ENCODE measurements at regions not wholly inside any gene's neighbourhood (a gene's known extent, or its start where the extent isn't known, plus 50 kb on each side); places are given as distances from the start of the nearest gene placed in this dataset.

DNA sequence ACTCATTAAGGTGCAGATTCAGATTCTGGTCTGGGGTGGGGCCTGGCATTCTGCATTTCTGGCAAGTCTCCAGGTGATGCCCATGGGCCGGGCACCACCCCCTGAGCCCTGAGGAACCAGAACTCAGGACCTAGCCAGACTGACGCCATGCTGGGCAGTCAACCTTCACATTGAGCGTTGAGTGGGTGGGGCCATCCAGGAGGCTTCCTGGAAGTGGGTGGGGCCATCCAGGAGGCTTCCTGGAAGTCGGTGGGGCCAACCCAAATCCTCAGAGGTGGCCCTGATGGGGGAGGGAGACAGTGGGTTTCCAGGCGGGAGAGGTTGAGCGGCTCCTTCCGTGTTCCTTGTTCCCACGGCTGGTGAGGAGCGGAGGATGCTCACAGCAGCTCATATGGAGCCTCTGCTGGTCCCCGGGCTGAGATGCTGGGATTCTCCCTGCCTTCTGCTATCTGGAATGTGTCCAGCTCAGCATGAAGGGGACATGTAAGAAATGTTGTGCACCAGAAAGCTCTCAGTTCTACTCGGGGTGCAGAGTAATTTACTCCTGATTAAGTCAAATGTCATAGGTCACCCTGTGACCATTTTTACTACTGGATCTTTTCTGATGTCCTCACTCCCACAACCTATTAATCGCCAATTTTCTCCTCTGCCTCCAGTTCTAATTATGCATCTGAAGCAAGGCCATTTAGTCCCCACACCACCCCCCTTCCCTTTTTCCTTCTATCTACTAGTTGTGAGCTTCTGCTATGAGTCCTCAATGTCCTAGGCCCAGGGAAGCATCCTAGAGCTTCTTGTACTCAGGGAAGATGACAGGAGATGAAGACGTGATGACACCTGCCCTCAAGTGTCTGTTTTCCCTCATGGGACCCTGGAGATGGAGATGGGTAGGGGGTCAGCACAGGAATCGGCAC lies 435.4 kb downstream of the PTPRU start:
- Histone ChIP-seq H3K27me3 (ENCODE audit: insufficient read depth, low read length, poor library complexity, severe bottlenecking) (no peaks in the 10 kb centered on the region), H2AFZ (ENCODE audit: low read length) (no peak overlapping the region), H3K9me2 (replicated peaks; ENCODE audit: low read depth, low read length) (no peaks in the 10 kb centered on the region), H3K9ac (ENCODE audit: low read depth, low read length, poor library complexity, severe bottlenecking) (no peak overlapping the region), H3K36me3 (ENCODE audit: insufficient read depth, low read length) (no peaks in the 10 kb centered on the region), H3F3A (ENCODE audit: low read depth) (no peaks in the 10 kb centered on the region), H4K20me1 (ENCODE audit: insufficient read depth, low read length, poor library complexity, severe bottlenecking) (no peaks in the 10 kb centered on the region), H3K4me1 (ENCODE audit: insufficient read depth, low read length, poor library complexity, severe bottlenecking) (no peaks in the 10 kb centered on the region), H3K4me2 (ENCODE audit: low read depth, low read length, poor library complexity, severe bottlenecking) (no peak overlapping the region), H3K9me3 (ENCODE audit: insufficient read depth, low read depth, low read length) (no peaks in the 10 kb centered on the region), H3K79me2 (ENCODE audit: insufficient read depth, low read length) (no peaks in the 10 kb centered on the region), H3K4me3 (ENCODE audit: low read length, poor library complexity, severe bottlenecking) (no peak overlapping the region)
- TF ChIP-seq, protein P1, sequence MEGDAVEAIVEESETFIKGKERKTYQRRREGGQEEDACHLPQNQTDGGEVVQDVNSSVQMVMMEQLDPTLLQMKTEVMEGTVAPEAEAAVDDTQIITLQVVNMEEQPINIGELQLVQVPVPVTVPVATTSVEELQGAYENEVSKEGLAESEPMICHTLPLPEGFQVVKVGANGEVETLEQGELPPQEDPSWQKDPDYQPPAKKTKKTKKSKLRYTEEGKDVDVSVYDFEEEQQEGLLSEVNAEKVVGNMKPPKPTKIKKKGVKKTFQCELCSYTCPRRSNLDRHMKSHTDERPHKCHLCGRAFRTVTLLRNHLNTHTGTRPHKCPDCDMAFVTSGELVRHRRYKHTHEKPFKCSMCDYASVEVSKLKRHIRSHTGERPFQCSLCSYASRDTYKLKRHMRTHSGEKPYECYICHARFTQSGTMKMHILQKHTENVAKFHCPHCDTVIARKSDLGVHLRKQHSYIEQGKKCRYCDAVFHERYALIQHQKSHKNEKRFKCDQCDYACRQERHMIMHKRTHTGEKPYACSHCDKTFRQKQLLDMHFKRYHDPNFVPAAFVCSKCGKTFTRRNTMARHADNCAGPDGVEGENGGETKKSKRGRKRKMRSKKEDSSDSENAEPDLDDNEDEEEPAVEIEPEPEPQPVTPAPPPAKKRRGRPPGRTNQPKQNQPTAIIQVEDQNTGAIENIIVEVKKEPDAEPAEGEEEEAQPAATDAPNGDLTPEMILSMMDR (conservative IDR thresholded peaks at IDR 0.05; ENCODE audit: low read length) = no peak
- no peak for TF ChIP-seq EZH2phosphoT487 (IDR thresholded peaks at IDR 0.05; ENCODE audit: borderline replicate concordance)

DNA sequence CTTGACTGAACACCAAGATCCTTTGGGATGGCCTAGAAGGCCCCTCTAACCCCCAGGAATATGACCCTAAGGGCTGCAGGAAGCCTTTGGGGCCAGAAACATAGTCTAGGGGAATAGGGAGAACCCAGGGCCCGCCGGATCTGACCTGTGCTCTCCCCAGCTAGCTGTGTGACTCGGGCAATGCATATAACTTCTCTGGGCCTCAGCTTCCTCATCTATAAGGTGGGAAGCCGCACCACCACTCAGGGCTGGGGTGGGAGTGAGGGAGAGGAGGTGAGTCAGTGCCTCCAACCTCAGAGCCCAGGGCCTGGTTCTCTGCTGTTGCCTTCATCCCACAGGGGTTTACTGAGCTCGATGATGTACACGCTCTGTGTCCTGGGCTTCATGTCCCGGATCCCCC lies 434.4 kb downstream of the PTPRU start:
- Histone ChIP-seq H3K4me2 (ENCODE audit: low read depth, low read length, poor library complexity, severe bottlenecking) (no peak overlapping the region), H3K4me1 (ENCODE audit: insufficient read depth, low read length, poor library complexity, severe bottlenecking) (no peaks in the 10 kb centered on the region), H3F3A (ENCODE audit: low read depth) (no peaks in the 10 kb centered on the region), H3K4me3 (ENCODE audit: low read length, poor library complexity, severe bottlenecking) (no peak overlapping the region), H3K9ac (ENCODE audit: low read depth, low read length, poor library complexity, severe bottlenecking) (no peak overlapping the region), H3K79me2 (ENCODE audit: insufficient read depth, low read length) (no peaks in the 10 kb centered on the region), H3K9me3 (ENCODE audit: insufficient read depth, low read depth, low read length) (no peaks in the 10 kb centered on the region), H4K20me1 (ENCODE audit: insufficient read depth, low read length, poor library complexity, severe bottlenecking) (no peaks in the 10 kb centered on the region), H2AFZ (ENCODE audit: low read length) (no peak overlapping the region), H3K27me3 (ENCODE audit: insufficient read depth, low read length, poor library complexity, severe bottlenecking) (no peaks in the 10 kb centered on the region), H3K36me3 (ENCODE audit: insufficient read depth, low read length) (no peaks in the 10 kb centered on the region), H3K9me2 (replicated peaks; ENCODE audit: low read depth, low read length) (no peaks in the 10 kb centered on the region)
- TF ChIP-seq EZH2phosphoT487 (IDR thresholded peaks at IDR 0.05; ENCODE audit: borderline replicate concordance) = no peak
- TF ChIP-seq, protein P1 (conservative IDR thresholded peaks at IDR 0.05; ENCODE audit: low read length) = no peak

DNA sequence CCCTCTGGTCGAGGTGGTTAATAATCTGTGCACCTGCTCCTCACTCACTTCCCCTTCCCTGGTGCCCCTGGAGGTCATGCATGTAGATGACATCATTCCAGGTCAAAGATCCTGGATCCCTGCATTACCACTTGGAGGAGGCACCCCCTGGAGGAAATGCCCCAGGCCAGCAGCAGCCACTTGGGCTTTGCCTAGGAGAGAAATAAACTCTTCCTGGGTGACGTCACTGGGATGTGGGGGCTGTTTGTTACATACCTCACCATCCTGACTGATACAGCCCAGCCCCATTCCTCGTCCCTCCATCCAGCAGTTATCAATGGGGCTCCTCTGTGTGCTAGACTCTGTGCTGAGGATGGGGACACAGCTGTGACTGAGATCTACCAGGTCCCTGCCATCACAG lies 433.6 kb downstream of the PTPRU start:
- Histone ChIP-seq H3K4me2 (ENCODE audit: low read depth, low read length, poor library complexity, severe bottlenecking) (no peak overlapping the region), H3K36me3 (ENCODE audit: insufficient read depth, low read length) (no peaks in the 10 kb centered on the region), H3K79me2 (ENCODE audit: insufficient read depth, low read length) (no peaks in the 10 kb centered on the region), H3K9me2 (replicated peaks; ENCODE audit: low read depth, low read length) (no peaks in the 10 kb centered on the region), H3K4me1 (ENCODE audit: insufficient read depth, low read length, poor library complexity, severe bottlenecking) (no peaks in the 10 kb centered on the region), H3K9me3 (ENCODE audit: insufficient read depth, low read depth, low read length) (no peaks in the 10 kb centered on the region), H3K4me3 (ENCODE audit: low read length, poor library complexity, severe bottlenecking) (no peak overlapping the region), H3K9ac (ENCODE audit: low read depth, low read length, poor library complexity, severe bottlenecking) (no peak overlapping the region), H4K20me1 (ENCODE audit: insufficient read depth, low read length, poor library complexity, severe bottlenecking) (no peaks in the 10 kb centered on the region), H3K27me3 (ENCODE audit: insufficient read depth, low read length, poor library complexity, severe bottlenecking) (no peaks in the 10 kb centered on the region), H2AFZ (ENCODE audit: low read length) (no peak overlapping the region), H3F3A (ENCODE audit: low read depth) (no peaks in the 10 kb centered on the region)
- TF ChIP-seq EZH2phosphoT487 (IDR thresholded peaks at IDR 0.05; ENCODE audit: borderline replicate concordance) = no peak
- TF ChIP-seq, protein P1 (conservative IDR thresholded peaks at IDR 0.05; ENCODE audit: low read length) = no peak
